Naive thymus-derived CD4-positive, alpha-beta T cell (primary cell): ENCODE measurements at regions not wholly inside any gene's neighbourhood (a gene's known extent, or its start where the extent isn't known, plus 50 kb on each side); places are given as distances from the start of the nearest gene placed in this dataset.

Experiments
- ATAC-seq: fragments of 150-1000 bp; cut with Tn5 transposase; 2 replicates; pipeline ENCODE4 v1.10.0; 2021; ENCODE audit warnings: mild to moderate bottlenecking, moderate library complexity
- CTCF ChIA-PET: fragments of 350-600 bp; sonication (Branson Sonifier 250); formaldehyde crosslinking; loops from one replicate; lab custom pipeline; 2021; ENCODE audit warnings: antibody characterized with exemption; lab: Charles Lee
- POLR2A ChIA-PET: fragments of 350-600 bp; sonication (Branson Sonifier 250); formaldehyde crosslinking; loops from one replicate; lab custom pipeline; 2021; ENCODE audit warnings: antibody characterized with exemption, inconsistent platforms; lab: Charles Lee
- DNase-seq, 9 donors: peaks; one replicate each; pipeline versions ENCODE4 v3.0.0 to v3.0.0-alpha.2; 2020 to 2022; ENCODE audit warnings: mixed read lengths in 1 of 9
- H3K27ac ChIP-seq: one replicate; pipeline ENCODE4 v1.7.0; 2013; ENCODE audit warnings: mild to moderate bottlenecking, low read depth, low read length, moderate library complexity
- H3K27me3 ChIP-seq, 2 donors: one replicate each; pipeline ENCODE4 v1.7.0; 2013; ENCODE audit warnings: low read length in 2 of 2, mild to moderate bottlenecking in 2 of 2, moderate library complexity in 2 of 2; ENCODE audit not compliant: control insufficient read depth in 2 of 2, insufficient read depth in 2 of 2
- H3K36me3 ChIP-seq, 3 experiments: 1 replicate in 2 of 3; 2 replicates in 1 of 3; pipeline ENCODE4 v1.7.0; 2013; ENCODE audit warnings: low read length in 3 of 3, mild to moderate bottlenecking in 3 of 3, moderate library complexity in 1 of 3; ENCODE audit not compliant: insufficient read depth in 3 of 3, control insufficient read depth in 2 of 3
- H3K4me1 ChIP-seq, 2 donors: one replicate each; pipeline ENCODE4 v1.7.0; 2013; ENCODE audit warnings: low read length in 2 of 2, mild to moderate bottlenecking in 2 of 2, moderate library complexity in 1 of 2; ENCODE audit not compliant: control insufficient read depth in 2 of 2, insufficient read depth in 2 of 2
- H3K4me3 ChIP-seq: 2 replicates; pipeline ENCODE4 v1.7.0; 2013; ENCODE audit warnings: mild to moderate bottlenecking, low read length
- H3K9me3 ChIP-seq, 3 experiments: 1 replicate in 2 of 3; 2 replicates in 1 of 3; pipeline ENCODE4 v1.7.0; 2013; ENCODE audit warnings: low read length in 3 of 3; ENCODE audit not compliant: control insufficient read depth in 2 of 3
- H3K27ac Mint-ChIP-seq, 9 donors: one replicate each; pipeline ENCODE4 v1.8.0; 2020 to 2022; ENCODE audit warnings: mixed read lengths in 9 of 9, mild to moderate bottlenecking in 8 of 9, moderate library complexity in 5 of 9, inconsistent platforms in 2 of 9
- H3K27me3 Mint-ChIP-seq, 5 donors: one replicate each; pipeline ENCODE4 v1.8.0; 2021 to 2022; ENCODE audit warnings: mixed read lengths in 5 of 5, mild to moderate bottlenecking in 1 of 5
- H3K36me3 Mint-ChIP-seq, 5 donors: one replicate each; pipeline ENCODE4 v1.8.0; 2020 to 2022; ENCODE audit warnings: mixed read lengths in 5 of 5, mild to moderate bottlenecking in 3 of 5, inconsistent platforms in 1 of 5
- H3K4me1 Mint-ChIP-seq, 7 donors: one replicate each; pipeline ENCODE4 v1.8.0; 2020 to 2022; ENCODE audit warnings: mixed read lengths in 7 of 7, mild to moderate bottlenecking in 3 of 7, inconsistent platforms in 1 of 7
- H3K4me3 Mint-ChIP-seq, 10 donors: one replicate each; pipeline ENCODE4 v1.8.0; 2020 to 2022; ENCODE audit warnings: mild to moderate bottlenecking in 10 of 10, mixed read lengths in 10 of 10, moderate library complexity in 6 of 10, inconsistent platforms in 2 of 10
- H3K9me3 Mint-ChIP-seq, 11 donors: one replicate each; pipeline ENCODE4 v1.8.0; 2020 to 2022; ENCODE audit warnings: mixed read lengths in 11 of 11, mild to moderate bottlenecking in 4 of 11, inconsistent platforms in 1 of 11, moderate library complexity in 1 of 11
- intact Hi-C, 2 donors: fragments of 100-400 bp; cut with micrococcal nuclease; formaldehyde crosslinking; loops; one replicate each; pipeline ENCODE4 v1.15.1; 2023

DNA sequence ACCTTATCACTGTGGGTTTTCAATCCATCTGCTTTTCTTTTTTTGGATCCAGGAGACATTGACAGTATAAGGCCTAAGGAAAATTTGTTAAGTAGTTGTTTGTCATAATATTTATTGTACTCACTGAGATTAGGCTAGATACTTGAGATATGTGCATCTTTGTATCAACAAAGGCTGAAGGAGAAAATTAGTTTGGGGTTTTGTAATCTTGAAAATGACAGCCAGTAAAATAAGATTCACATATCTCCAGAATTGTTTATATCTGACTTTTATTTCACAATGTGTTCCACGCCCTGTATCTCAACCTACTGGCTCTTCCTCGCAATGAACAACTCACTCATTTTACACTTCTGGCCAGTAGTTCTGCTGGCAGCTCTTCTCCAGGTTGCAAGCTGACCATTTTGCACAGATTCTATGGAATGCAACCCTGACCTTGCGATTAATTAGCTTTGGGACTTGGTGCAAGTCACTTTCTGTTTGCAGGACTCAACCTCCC, 132.7 kb downstream of the GATA3 start:
- Mint-ChIP-seq H3K27ac (no peak overlapping the region), H3K9me3 (peaks cover 0 to 1% (median 0%) of the 10 kb centered on the region in 11 donors), H3K36me3 (peaks cover 0 to 4% (median 0%) of the 10 kb centered on the region in 5 donors), H3K4me1 (peaks cover 27 to 50% (median 40%) of the 10 kb centered on the region in 7 donors), H3K4me3 (no peak overlapping the region), H3K27me3 (peaks cover 0 to 16% (median 6%) of the 10 kb centered on the region in 5 donors)
- peaks cover 14 to 21% of the 10 kb centered on the region in 2 donors for H3K4me1 ChIP-seq
- DNase-seq (no peak), ATAC-seq (no peak)
- H3K27ac ChIP-seq = no peak overlapping the region
- H3K27me3 ChIP-seq = no peaks in the 10 kb centered on the region
- no peaks in the 10 kb centered on the region for H3K36me3 ChIP-seq
- no peak overlapping the region for H3K4me3 ChIP-seq
- H3K9me3 ChIP-seq = no peaks in the 10 kb centered on the region
- ChIA-PET CTCF (interaction anchor here (0.7 kb wide), 1 partner anchor 29 kb away, joined by 5 read pairs; no protein-coding TSS in a partner anchor), POLR2A (interaction anchor here (0.7 kb wide), 1 partner anchor 11 kb away, joined by 4 read pairs; no protein-coding TSS in a partner anchor)
- intact Hi-C loops = no loop called here

DNA sequence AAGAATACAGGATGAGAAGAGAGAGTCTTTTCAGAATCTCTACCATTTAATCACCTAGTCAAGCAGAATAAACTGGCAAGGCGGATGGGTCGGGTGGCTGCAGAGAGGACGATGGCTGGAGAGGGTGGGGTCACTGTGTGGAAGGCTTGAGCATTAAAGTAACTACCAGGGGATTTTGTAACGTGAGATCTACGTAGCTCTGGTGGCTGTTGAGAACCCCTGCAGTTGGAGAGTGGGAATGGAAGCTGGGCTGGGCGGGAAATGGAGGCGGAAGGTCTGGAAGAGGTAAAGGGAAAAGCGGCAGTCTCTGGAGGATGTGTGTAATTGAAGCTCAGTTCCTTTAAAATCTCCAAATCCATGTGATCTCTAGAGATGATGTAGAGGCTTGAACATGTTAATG, 135.0 kb downstream of the GATA3 start:
- ChIA-PET CTCF (interaction anchor here (0.6 kb wide), 1 partner anchor 296 kb away, joined by 5 read pairs; no protein-coding TSS in a partner anchor), POLR2A (no interaction called here)
- Mint-ChIP-seq H3K9me3 (peaks cover 0 to 1% (median 0%) of the 10 kb centered on the region in 11 donors), H3K36me3 (peaks cover 0 to 4% (median 0%) of the 10 kb centered on the region in 5 donors), H3K4me1 (peaks cover 14 to 30% (median 22%) of the 10 kb centered on the region in 7 donors), H3K27ac (peak overlapping the region in 4 of 9 donors; percentile 1 to 43 (median 16)), H3K27me3 (peaks cover 0 to 13% (median 6%) of the 10 kb centered on the region in 5 donors), H3K4me3 (peak overlapping the region in 7 of 10 donors; percentile 27 to 70 (median 54))
- H3K9me3 ChIP-seq = no peaks in the 10 kb centered on the region
- H3K36me3 ChIP-seq = no peaks in the 10 kb centered on the region
- H3K4me3 ChIP-seq = no peak overlapping the region
- H3K27me3 ChIP-seq = no peaks in the 10 kb centered on the region
- DNase-seq (no peak), ATAC-seq (no peak)
- peaks cover 0 to 7% of the 10 kb centered on the region in 2 donors for H3K4me1 ChIP-seq
- no peak overlapping the region for H3K27ac ChIP-seq
- intact Hi-C loops = no loop called here

DNA sequence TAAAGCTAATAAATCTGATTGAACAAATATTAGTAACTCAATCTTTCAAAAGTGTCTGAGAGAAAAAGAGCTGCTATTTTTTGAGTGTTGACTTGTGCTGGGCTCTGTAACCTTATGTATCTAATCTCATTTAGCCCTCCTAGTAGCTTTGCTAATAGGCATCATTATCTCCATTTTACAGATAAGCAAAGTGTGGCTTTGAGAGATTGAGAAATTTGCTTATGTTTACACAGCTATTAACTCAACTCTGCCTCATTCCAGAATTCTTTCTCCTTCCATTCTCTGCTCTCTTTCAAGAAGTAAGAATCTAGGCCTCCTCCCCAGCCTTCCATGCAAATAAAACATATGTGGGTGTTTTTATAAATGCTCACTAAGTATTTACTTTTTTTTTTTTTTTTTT, 137.8 kb downstream of the GATA3 start:
- no peak for ATAC-seq
- Histone ChIP-seq H3K27me3 (no peaks in the 10 kb centered on the region), H3K36me3 (no peaks in the 10 kb centered on the region), H3K4me3 (no peak overlapping the region), H3K9me3 (no peaks in the 10 kb centered on the region), H3K27ac (no peak overlapping the region), H3K4me1 (peaks cover 0 to 7% of the 10 kb centered on the region in 2 donors)
- Mint-ChIP-seq H3K27ac (no peak overlapping the region), H3K4me3 (no peak overlapping the region), H3K27me3 (peaks cover 0 to 13% (median 6%) of the 10 kb centered on the region in 5 donors), H3K4me1 (peaks cover 14 to 22% (median 17%) of the 10 kb centered on the region in 7 donors), H3K36me3 (peaks cover 0 to 4% (median 0%) of the 10 kb centered on the region in 5 donors), H3K9me3 (peaks cover 0 to 1% (median 0%) of the 10 kb centered on the region in 11 donors)
- no peak for DNase-seq
- CTCF ChIA-PET = no interaction called here
- POLR2A ChIA-PET = interaction anchor here (0.9 kb wide), 1 partner anchor 9 kb away, joined by 4 read pairs; no protein-coding TSS in a partner anchor
- intact Hi-C loops = loop anchor here in 1 of 2 donors (5.0 kb wide), 1 partner anchor 45 kb away; no protein-coding TSS in a partner anchor

DNA sequence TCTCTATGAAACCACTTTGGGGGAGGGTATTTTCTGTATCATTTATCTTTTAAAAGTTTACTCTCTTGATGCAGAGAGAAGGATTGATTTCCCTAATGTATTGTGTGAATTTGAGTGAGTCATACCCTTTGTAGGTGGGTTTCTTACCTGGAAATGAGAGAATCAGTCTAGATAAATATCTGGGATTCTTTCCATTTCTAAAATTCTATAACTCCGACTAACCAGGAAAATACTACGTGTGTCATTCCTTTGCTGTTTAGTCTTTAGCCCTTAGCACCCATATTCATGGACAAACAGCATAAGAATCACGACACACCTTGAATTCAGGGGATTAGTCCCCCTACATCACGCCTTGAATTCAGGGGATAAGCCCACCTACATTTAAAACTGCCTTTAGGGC, 139.1 kb downstream of the GATA3 start:
- Histone ChIP-seq H3K36me3 (no peaks in the 10 kb centered on the region), H3K9me3 (no peaks in the 10 kb centered on the region), H3K4me3 (no peak overlapping the region), H3K27me3 (no peaks in the 10 kb centered on the region), H3K4me1 (peaks cover 0 to 7% of the 10 kb centered on the region in 2 donors), H3K27ac (no peak overlapping the region)
- ChIA-PET POLR2A (no interaction called here), CTCF (no interaction called here)
- Mint-ChIP-seq H3K27me3 (peaks cover 0 to 9% (median 0%) of the 10 kb centered on the region in 5 donors), H3K4me3 (no peak overlapping the region), H3K9me3 (no peaks in the 10 kb centered on the region), H3K4me1 (peaks cover 10 to 15% (median 11%) of the 10 kb centered on the region in 7 donors), H3K36me3 (no peaks in the 10 kb centered on the region), H3K27ac (no peak overlapping the region)
- intact Hi-C loops = loop anchor here in 1 of 2 donors (5.0 kb wide), 1 partner anchor 44 kb away; no protein-coding TSS in a partner anchor
- DNase-seq = no peak
- ATAC-seq = no peak

DNA sequence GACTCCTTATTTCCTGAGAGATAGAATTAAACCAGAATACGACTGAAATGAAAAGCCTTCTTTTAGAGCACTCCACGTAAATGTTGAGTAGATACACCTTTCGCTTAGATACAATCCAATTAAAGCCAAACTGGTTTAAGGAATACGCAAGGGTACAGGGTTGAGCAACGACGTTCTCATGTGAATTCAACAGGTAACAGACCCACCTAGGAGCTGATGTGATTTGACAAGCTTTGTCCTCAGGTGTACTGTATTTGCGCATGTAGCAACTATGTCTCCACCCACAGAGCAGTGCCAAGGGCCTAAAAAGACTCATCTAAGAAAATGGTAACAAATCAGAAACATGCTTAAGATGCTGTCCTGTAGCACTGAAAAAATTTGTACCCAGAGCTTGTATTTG, 139.6 kb downstream of the GATA3 start:
- Mint-ChIP-seq H3K36me3 (no peaks in the 10 kb centered on the region), H3K4me3 (no peak overlapping the region), H3K9me3 (no peaks in the 10 kb centered on the region), H3K4me1 (peaks cover 7 to 12% (median 7%) of the 10 kb centered on the region in 7 donors), H3K27ac (no peak overlapping the region), H3K27me3 (peaks cover 0 to 7% (median 0%) of the 10 kb centered on the region in 5 donors)
- ChIA-PET POLR2A (no interaction called here), CTCF (no interaction called here)
- ATAC-seq = no peak
- H3K27ac ChIP-seq = no peak overlapping the region
- no peaks in the 10 kb centered on the region for H3K9me3 ChIP-seq
- H3K4me1 ChIP-seq = peaks cover 0 to 4% of the 10 kb centered on the region in 2 donors
- intact Hi-C loops = loop anchor here in 1 of 2 donors (5.0 kb wide), 1 partner anchor 43 kb away; no protein-coding TSS in a partner anchor
- H3K4me3 ChIP-seq = no peak overlapping the region
- DNase-seq = no peak
- no peaks in the 10 kb centered on the region for H3K27me3 ChIP-seq
- H3K36me3 ChIP-seq = no peaks in the 10 kb centered on the region

DNA sequence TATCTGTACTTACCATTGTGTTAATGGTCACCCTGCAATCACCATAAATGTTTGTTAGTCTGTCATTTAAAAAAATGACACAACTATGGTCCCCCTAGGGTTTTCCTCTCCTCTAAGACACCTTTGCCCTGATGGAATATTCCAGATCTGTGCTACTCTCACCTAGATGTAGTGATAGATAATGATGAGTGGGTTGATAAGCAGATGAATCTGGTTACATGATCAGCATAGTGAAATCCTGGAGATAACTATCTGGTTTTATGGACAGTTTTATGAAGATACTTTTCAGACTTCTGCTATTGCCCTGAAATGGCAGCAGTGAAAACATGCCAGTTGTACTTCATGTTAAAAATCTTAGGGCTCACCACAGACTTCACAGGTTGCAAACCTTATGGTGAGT, 152.4 kb downstream of the GATA3 start:
- no peak overlapping the region for H3K4me3 Mint-ChIP-seq
- ChIA-PET CTCF (no interaction called here), POLR2A (interaction anchor here (0.6 kb wide), 1 partner anchor 1114 kb away, joined by 4 read pairs; no protein-coding TSS in a partner anchor)
- H3K4me1 ChIP-seq = no peaks in the 10 kb centered on the region
- intact Hi-C loops = no loop called here
- no peaks in the 10 kb centered on the region for H3K36me3 ChIP-seq
- H3K9me3 ChIP-seq = no peaks in the 10 kb centered on the region
- ATAC-seq (no peak), DNase-seq (no peak)
- H3K27ac Mint-ChIP-seq = no peak overlapping the region
- H3K9me3 Mint-ChIP-seq = peaks cover 0 to 10% (median 0%) of the 10 kb centered on the region in 11 donors
- no peak overlapping the region for H3K4me3 ChIP-seq
- no peaks in the 10 kb centered on the region for H3K27me3 ChIP-seq
- no peak overlapping the region for H3K27ac ChIP-seq
- peaks cover 0 to 15% (median 0%) of the 10 kb centered on the region in 5 donors for H3K36me3 Mint-ChIP-seq
- peaks cover 0 to 9% (median 0%) of the 10 kb centered on the region in 7 donors for H3K4me1 Mint-ChIP-seq
- H3K27me3 Mint-ChIP-seq = peaks cover 0 to 16% (median 0%) of the 10 kb centered on the region in 5 donors
